HG02588 (cell line): ENCODE measurements at regions not wholly inside any gene's neighbourhood (a gene's known extent, or its start where the extent isn't known, plus 50 kb on each side); places are given as distances from the start of the nearest gene placed in this dataset.
"Not testable (repeated sequence)": the region's sequence is repeated elsewhere in the genome, so short reads cannot be mapped to it uniquely, and the experiment has no call there.

Experiments
- ATAC-seq: cut with Tn5 transposase; IDR thresholded peaks from one replicate; pipeline ENCODE4 v1.9.1; 2021; ENCODE audit warnings: mild to moderate bottlenecking, moderate library complexity; ENCODE audit not compliant: unreplicated experiment

DNA sequence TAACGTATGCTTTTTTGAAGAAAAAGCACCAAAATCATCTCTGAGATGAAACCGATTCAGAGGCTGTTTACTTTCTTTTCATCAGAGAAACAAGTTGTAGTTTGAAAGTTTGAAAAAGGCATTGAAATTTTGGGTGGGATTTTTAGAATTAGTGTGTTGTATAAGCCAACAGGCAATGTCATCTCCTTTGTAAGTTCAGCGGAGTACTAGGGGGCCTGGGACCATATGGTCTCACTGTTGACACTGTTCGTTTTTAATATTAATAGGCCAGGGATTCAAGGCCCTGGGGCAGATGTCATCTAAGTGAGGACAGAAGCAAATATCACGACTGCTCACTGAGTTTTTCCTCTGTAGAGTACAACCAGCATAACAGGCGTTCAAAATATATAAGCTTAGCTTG lies 256.2 kb upstream of the RARB start:
- no peak for ATAC-seq

DNA sequence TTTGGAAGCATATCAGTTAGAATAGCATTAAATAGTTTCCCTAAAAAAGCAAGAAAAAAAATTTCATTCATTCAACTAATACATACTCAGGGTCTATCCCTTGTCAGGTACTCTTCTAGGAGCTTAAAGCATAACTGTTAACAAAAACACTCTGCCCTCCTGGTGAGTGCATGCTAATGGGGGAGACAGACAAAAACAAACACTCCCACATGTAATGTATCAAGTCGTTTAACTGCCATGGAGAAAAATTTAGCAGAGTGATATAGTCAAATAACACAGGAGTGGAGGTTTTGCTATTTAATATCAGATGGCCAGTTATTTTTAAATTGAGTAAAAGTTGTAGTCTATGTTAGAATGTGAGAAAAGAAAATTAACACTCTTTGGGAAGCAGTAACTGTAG lies 254.5 kb upstream of the RARB start:
- ATAC-seq, result no peak

DNA sequence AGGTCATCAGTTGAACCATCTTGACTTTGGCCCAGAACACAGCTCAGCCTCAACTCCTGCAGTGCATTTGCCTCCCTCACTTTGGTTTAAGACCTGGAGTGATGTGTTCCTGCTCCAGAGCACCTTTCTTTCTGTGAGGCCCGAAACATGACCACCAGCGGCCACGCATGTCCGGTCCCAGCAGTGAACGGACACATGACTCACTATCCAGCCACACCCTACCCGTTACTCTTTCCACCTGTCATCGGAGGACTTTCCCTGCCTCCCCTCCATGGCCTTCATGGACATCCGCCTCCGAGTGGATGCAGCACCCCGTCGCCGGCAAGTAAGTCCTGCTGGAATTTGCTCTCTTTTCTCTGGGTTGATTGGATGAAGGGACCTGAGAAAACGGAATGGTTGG lies 253.8 kb upstream of the RARB start:
- no peak for ATAC-seq

DNA sequence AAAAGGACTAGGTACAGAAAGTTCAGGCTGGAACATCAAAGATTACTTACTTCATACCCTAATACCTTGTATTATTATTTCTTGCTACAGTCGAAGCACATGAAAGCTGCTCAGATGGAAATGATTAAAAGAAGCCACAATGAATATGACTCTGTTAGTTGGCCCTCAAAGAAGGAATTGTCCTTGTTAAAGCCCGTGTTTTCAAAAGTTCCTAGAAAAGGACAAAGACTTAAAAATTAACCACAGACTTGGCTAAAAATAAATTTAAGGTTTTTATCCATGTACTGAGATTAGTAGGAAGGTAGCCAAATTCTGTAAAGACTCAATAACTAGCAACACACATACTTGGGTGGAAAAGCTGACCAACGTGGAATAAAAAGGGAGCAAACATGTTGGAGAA lies 251.0 kb upstream of the RARB start:
- ATAC-seq, result no peak

DNA sequence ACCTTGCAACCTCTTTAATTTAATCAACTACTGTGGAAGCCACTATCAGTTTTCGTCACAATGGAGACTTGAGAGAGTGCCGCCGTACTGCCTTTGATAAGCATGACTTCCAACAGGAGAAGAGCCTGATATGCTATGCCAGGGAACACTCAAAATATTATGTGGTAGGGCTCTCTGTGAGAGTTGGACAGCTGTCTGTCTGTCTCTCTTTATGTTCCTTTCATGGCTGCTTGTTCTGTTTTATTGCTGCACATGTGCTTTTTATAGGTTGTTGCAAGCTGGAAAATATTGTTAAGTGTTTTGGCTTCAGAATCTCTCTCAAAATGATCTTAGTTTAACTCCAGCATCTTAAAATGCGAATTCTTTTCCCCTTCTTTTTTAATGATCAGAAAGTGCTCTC lies 249.4 kb upstream of the RARB start:
- ATAC-seq, result no peak

DNA sequence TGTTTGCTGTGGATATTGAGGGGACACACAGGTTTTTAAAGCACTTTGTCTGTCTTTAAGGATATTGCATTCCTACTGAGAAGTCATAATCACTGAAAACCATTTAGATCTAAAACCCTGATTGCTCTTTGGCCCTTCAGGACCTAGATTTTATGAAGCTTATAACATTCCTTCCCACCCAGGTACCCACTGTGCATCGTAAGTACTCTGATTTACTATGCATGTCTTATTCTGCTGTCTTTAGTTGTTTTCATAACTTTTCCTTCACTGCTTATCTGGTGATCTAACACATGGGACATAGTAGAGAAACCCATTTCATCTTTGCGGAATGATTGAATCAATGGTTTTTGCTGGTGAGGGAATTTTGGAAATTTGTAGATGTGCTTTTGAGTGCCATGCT lies 247.0 kb upstream of the RARB start:
- no peak for ATAC-seq

DNA sequence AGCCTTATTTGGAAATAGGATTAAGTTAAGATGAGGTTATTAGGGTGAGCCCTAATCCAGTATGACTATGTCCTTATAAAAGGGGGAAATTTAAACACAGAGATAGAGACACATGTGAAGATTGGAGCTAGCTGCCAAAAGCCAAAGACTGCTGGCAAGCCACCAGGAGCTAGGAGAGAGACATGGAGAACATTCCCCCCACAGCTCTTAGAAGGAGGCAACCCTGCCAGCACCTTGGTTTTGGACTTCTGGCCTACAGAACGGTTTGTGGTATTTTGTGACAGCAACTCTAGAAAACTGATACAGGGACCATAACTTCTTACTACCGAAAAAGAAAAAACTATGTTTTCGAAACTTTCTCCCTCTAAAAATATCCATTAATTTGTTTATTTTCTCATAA lies 245.3 kb upstream of the RARB start:
- no peak for ATAC-seq

DNA sequence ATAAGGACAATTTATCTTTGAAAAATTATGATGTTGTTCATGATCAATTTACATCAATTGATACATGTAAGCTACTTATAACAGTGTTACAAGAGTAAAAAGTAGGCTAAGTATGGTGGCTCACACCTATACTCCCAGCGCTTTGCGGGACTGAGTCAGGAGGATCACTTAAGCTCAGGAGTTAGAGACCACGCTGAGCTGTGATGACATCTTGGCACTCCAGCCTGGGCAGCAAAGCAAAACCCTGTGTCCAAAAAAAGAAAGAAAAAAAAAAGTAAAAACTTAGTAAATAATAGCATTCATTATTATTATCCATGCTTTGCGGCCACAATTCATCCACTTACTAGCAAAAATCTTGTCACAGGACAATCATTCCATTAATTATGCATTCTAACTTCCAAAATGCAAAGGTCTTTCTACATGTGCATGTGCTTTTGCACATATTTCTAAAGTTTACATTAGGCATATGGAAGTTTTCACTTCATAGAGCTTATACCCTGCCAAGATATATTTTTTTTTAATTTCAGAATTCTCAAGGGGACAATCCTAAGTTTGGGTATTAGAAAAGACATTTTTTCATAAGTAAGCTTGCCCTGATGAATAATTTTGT lies 243.3 kb upstream of the RARB start:
- ATAC-seq, result no peak

DNA sequence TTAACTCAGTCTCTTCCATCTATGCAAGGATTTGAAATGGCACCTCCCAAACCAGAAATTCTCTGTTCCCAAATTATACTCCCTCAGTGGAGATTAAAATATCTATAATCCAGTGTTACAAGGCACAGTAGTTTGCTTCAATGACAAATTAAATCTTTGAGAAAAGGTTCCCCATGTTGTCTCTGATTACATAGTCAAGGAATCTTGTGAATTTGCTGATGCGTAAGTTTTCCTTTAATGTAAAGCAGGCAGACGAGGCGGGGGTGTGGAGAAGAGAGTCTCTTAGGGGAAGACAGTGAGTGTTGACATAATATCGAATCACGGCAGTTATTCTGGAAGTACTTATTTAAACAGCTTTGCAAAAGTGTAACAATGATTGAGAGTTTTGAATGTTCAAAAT lies 236.4 kb upstream of the RARB start:
- no peak for ATAC-seq

DNA sequence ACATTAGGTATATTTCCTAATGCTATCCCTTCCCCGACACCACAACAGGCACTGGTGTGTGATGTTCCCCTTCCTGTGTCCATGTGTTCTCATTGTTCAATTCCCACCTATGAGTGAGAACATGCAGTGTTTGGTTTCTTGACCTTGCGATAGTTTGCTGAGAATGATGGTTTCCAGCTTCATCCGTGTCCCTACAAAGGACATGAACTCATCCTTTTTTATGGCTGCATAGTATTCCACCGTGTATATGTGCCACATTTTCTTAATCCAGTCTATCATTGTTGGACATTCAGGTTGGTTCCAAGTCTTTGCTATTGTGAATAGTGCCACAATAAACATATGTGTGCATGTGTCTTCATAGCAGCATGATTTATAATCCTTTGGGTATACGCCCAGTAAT lies 228.5 kb upstream of the RARB start:
- ATAC-seq, result not testable (repeated sequence)

DNA sequence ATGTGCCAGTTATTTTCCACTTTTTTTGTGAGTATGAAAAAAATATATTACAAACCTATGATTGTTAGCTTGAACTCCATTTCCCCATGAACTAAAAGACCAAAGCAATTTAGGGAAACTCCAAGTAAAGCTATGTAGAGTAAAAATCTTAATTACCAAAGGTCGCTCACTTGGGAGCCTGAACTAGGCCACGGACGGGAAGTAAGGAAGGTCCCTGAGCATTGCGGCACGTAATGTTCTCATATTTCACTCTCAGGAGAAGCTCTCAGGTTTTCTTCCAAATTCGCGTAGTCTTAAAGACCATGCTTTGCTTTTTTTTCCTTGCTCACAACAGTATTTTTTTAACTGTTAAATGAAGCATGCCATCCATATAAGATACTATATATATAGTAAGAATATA lies 215.3 kb upstream of the RARB start:
- no peak for ATAC-seq

DNA sequence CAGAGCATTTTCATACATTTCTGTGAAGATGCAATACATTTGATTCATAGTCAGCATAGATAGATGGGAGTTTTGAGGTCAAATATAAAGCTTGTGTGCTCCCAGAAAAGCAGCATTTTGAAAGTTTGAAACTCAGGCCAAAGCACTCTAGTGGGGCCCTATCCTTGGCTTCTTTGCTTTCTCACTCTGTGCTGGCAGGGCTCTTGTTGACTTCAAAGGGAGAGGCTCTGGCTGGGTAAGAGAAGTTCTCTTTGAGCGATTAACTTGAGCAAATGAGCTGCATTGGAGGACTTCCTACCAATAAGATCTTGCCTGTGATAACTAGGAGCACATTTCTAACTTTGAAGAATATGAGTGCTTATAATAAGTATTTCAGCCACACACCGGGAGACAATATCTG lies 214.0 kb upstream of the RARB start:
- ATAC-seq, result no peak

DNA sequence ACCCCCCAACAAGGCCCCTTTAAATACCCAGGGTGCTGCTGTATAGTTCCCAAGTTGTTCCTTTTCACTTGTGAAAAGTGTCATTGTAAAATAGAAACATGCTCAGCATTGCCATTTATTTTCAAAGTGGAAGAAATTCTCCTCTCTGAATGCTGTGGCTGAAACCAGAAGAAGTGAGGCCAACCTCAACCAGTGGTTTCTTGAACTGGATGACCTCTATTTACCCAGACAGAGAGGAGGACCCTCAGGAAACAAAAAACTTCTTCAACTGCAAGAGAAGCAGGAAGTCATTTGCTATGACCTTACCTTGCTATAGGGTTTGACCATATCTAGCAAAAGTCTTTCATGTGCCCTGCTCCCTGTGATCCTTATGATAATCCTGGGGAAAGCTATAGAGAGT lies 209.7 kb upstream of the RARB start:
- ATAC-seq, result no peak

DNA sequence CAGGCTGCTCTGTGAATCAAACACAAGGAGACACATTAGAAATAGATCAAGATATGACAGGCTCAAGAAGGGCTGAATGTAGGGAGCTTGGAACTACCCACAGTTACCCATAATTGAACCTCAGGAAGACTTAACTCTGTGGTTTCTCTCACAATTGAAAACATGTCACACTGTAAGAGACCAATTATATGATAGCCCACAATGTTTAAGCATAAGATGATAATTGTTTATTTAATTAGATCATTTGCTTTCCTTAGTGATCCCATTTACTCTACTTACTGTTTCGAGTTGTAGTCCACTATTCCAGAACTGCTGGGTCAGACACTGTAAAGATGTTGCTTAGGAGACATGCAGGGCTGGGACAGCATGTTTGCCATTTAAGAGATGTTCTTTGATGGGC lies 201.3 kb upstream of the RARB start:
- no peak for ATAC-seq

DNA sequence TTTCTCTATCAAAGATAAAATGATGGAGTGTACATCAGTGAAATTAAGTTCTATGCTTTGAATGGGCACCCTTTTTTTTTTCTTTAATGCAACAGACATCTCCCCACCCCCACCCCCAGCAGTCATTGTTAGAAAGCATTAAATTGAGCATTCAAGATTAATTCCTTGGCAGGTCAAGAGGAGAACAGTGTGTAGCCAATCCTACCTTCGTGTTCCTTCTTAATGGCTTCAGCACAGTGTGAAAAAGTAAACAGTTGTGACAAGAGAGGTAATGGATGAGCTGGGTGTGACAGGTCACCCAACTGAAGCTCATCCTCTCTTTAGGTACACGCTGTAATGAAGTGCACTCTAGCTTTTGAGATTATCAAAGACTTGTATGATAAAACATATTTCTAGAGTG lies 198.5 kb upstream of the RARB start:
- no peak for ATAC-seq

DNA sequence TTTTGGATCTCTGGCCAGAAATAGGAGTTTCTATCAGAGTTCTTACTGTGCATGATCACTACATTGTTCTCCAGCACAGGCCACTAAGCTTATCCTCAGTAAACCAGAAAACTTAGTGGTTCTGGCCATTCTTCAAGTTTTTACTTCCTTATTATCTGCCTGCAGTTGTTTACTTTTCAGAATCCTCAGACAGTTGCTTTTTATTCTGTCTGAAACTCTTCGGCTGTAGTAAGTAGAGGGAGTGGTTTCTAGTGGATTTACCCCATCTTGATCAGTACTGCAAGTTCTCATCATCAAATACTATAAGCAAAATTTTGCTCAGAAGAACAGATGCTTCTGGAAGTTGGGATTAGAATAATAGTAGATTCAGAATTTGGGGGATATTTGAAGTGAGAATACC lies 193.0 kb upstream of the RARB start:
- no peak for ATAC-seq

DNA sequence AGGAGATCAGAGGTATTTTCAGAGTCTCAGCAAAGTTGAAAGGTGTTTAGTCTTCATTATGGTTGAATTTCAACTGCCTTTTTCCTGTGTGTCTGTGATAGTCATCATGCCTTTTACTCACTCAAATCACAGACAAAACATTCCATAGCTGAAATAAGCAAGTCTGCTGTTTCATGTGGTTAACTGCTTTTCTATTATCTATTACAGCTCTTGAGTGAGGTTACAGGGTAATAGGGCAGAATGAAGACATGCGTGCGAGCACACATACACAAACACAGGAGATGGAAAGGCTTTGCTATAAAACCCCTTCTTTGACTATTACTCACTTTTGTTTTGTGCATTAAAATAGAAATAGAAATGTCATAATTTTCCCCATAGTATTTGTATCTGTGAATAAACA lies 192.6 kb upstream of the RARB start:
- no peak for ATAC-seq

DNA sequence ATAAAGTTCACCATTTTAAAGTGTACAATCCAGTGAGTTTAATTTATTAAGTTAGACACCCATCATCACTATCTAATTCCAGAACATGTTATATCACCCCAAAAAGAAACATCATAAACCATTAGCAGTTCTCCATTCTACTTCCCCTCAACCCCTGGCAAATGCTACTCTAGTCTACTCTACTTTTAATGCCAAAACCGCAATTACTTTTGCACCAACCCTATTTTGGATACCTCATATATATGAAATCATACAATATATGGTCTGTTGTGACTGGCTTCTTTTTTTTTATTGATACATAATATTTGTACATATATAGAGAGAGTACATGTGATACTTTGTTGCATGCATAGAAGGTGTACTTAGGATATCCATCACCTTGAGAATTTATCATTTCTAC lies 190.5 kb upstream of the RARB start:
- ATAC-seq, result no peak

DNA sequence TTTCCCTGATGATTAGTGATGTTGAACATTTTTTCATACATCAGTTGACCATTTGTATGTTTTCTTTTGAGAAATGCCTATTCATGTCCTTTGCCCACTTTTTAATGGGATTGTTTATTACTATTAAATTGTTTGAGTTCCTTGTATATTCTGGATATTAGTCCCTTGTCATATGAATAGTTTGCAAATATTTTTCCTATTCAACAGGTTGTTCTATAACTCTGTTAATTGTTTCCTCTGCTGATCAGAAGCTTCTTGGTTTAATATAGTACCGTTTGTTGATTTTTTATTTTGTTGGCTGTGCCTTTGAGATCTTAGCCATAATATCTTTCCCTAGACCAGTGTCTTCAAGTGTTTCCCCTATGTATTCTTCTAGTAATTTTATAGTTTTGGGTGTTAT lies 189.0 kb upstream of the RARB start:
- no peak for ATAC-seq

DNA sequence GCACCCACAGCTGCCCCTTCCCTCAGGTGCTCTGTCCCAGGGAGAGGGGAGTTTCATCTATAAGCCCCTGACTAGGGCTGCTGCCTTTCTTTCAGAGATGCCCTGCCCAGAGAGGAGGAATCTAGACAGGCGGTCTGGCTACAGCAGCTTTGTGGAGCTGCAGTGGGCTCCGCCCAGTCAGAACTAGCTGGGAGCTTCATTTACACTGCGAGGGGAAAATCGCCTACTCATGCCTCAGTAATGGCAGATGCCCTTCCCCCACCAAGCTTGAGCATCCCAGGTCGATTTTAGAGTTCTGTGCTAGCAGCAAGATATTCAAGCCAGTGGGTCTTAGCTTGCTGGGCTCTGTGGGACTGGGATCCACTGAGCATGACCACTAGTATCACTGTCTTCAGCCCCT lies 181.2 kb upstream of the RARB start:
- no peak for ATAC-seq

DNA sequence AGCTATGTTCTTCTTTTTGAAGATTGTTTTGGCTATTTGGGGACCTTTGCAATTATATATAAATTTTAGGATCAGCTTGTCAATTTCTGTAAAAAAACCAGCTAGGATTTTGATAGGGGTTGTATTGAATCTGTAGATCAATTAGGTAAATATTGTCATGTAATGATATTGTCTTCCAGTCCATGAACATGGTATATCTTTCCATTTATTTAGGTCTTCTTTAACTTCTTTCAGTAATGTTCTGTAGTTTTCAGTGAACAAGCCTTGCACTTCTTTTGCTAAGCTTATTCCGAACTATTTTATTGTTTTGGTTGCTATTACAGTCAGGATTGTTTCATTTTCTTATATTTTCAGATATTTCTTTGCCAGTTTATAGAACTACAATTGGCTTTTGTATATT lies 175.8 kb upstream of the RARB start:
- ATAC-seq, result no peak

DNA sequence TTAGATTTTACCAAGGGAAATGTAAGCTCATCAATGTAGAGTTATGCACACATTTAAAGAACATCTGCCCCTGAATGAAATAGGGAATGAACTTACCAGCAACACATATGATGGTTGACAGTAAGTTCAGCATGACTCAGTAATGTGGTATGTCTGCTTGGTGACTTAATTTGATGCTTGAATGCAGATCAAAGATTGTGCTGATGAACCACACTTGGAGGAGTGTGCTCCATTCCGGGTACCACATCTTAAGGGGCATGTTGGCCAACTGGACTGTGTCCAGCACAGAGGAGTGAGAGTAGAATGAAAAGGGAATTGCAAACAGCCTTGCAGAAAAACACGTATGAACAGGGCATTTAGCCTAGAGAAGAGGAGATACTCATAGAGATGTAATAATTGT lies 171.0 kb upstream of the RARB start:
- no peak for ATAC-seq

DNA sequence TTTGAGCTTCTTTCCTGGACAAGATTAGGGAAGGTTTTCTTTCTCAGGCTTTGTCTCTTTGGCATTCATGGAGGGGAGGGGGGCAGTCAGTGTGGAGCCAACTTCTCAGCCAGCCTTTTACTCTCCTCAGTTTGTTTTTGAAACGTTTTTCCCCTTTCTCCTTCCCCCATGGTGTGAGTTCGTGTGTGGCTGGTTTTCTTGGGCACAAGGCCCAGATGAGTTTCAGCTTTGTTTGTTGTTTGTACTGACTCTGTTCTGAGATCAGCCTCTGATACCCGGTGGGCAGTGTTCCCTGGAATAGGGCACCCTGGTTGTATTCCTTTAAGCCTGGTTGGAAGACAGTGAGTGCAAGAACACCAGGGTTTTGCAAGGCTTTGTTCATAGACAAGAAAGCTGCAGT lies 168.2 kb upstream of the RARB start:
- ATAC-seq, result no peak

DNA sequence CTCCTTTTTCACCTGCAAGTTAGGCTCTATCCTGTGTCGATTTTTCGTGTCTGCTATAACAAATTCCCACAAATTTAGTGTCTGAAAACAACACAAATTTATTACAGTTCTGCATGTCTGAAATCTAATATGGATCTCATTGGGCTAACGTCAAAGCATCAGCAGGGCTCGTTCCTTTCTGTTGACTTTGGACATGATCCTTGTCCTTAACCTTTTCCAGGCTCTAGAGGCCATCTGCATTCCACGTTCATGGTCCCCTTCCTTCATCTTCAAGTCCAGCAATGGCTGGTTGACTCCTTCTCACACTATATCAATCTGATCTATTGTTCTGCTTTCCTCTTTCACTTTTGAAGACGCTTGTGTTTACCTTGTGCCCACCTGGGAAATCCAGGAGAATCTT lies 165.7 kb upstream of the RARB start:
- ATAC-seq, result no peak
